ENCODE measurements at regions not wholly inside any gene's neighbourhood (a gene's known extent, or its start where the extent isn't known, plus 50 kb on each side); places are given as distances from the start of the nearest gene placed in this dataset.

GRCh38 chr6:82017773-82018172 is 229.8 kb downstream of the IBTK start:
- Mint-ChIP-seq H3K27ac (no peak overlapping the region), H3K4me3 (no peak overlapping the region), H3K9me3 (no peaks in the 10 kb centered on the region), H3K4me1 (peaks cover 4 to 6% of the 10 kb centered on the region in 2 experiments; a peak in 3 of 4 replicates), H3K27me3 (ENCODE audit: low read depth) (no peaks in the 10 kb centered on the region), H3K36me3 (ENCODE audit: insufficient read depth in 1 of 3, low read depth in 3 of 3) (no peaks in the 10 kb centered on the region)
- H2AK5ac ChIP-seq (ENCODE audit: insufficient read length, low read length): no peak overlapping the region
- H2AFZ ChIP-seq (ENCODE audit: low read length): no peak overlapping the region
- no peak overlapping the region for H2BK120ac ChIP-seq (ENCODE audit: low read depth, low read length, poor library complexity, severe bottlenecking)
- DNase-seq: no peak
- no CpG with 5 or more reads among the region's 3 CpGs for WGBS (ENCODE audit: extremely low coverage, insufficient read length, low lambda C conversion rate)
- no peak overlapping the region for H3K23ac ChIP-seq (ENCODE audit: insufficient read length, low read depth, low read length)
- no peak overlapping the region for H3K14ac ChIP-seq (ENCODE audit: insufficient read depth, low read length)
- H3K18ac ChIP-seq (ENCODE audit: insufficient read length, low read depth, low read length): no peak overlapping the region
- no peak overlapping the region for H3K4ac ChIP-seq (ENCODE audit: low read depth, low read length)
- H3K56ac ChIP-seq (ENCODE audit: insufficient read length, low read depth, low read length): no peak overlapping the region
- no peak overlapping the region for H3K9ac ChIP-seq (ENCODE audit: extremely low read depth, insufficient read length, low read length)
- no peaks in the 10 kb centered on the region for H4K20me1 ChIP-seq (ENCODE audit: control insufficient read depth, insufficient read depth, insufficient read length)
- H2BK5ac ChIP-seq (ENCODE audit: insufficient read length, low read length): no peak overlapping the region
- no peak for TF ChIP-seq CTCF (conservative IDR thresholded peaks at IDR 0.05)
- no peaks in the 10 kb centered on the region for H3K9me3 ChIP-seq (ENCODE audit: control insufficient read depth, low read depth, low read length)
- no peak overlapping the region for H4K5ac ChIP-seq (ENCODE audit: insufficient read length, low read depth, low read length)
- no peaks in the 10 kb centered on the region for H3K79me2 ChIP-seq (ENCODE audit: insufficient read depth, low read length)
- no peaks in the 10 kb centered on the region for H3K27me3 ChIP-seq (ENCODE audit: insufficient read depth, low read length)
- H3T11ph ChIP-seq (ENCODE audit: low read length): no peak overlapping the region
- no peak overlapping the region for H3K4me2 ChIP-seq (ENCODE audit: insufficient read depth, insufficient read length, low read length)
- no peaks in the 10 kb centered on the region for H3K4me1 ChIP-seq (ENCODE audit: insufficient read depth, low read length)
- no peak overlapping the region for H2BK12ac ChIP-seq (ENCODE audit: insufficient read length, low read depth, low read length)
- no peak overlapping the region for H4K8ac ChIP-seq (replicated peaks; ENCODE audit: insufficient read length, low read depth, low read length)
- H2BK20ac ChIP-seq (ENCODE audit: low read depth, low read length, poor library complexity, severe bottlenecking): no peak overlapping the region
- no peak overlapping the region for H3K27ac ChIP-seq (ENCODE audit: insufficient read length, low read depth, low read length)
- H2BK15ac ChIP-seq (ENCODE audit: low read depth, low read length): no peak overlapping the region
- no peaks in the 10 kb centered on the region for H3K23me2 ChIP-seq (ENCODE audit: insufficient read length, low read depth, low read length, poor library complexity, severe bottlenecking)
- no peak overlapping the region for H4K91ac ChIP-seq (ENCODE audit: insufficient read length, low read depth, low read length)
- H3K79me1 ChIP-seq (ENCODE audit: insufficient read depth, low read depth, low read length, poor library complexity, severe bottlenecking): no peaks in the 10 kb centered on the region

Data from H9 (cell line).